H1 (cell line): ENCODE measurements at regions not wholly inside any gene's neighbourhood (a gene's known extent, or its start where the extent isn't known, plus 50 kb on each side); places are given as distances from the start of the nearest gene placed in this dataset.

Experiments used
- CTCF ChIA-PET: fragments of 300-600 bp; sonication (Branson Sonifier 250); formaldehyde crosslinking; loops from one replicate; lab custom pipeline; 2021; ENCODE audit not compliant: partially characterized antibody; lab: Charles Lee
- POLR2A ChIA-PET: fragments of 300-600 bp; sonication (Branson Sonifier 250); formaldehyde crosslinking; loops from one replicate; lab custom pipeline; 2021; ENCODE audit warnings: inconsistent platforms; ENCODE audit not compliant: partially characterized antibody; lab: Charles Lee
- DNase-seq, 2 experiments: peaks; one replicate each; pipeline versions ENCODE4 v3.0.0 to v3.0.0-alpha.2; 2010 to 2022; ENCODE audit warnings: low spot score in 2 of 2, low read depth in 1 of 2, mixed read lengths in 1 of 2
- FAIRE-seq: peaks from 2 replicates; lab custom pipeline; 2011; peaks lifted over from hg19 to GRCh38; lab: Jason Lieb, UNC
- H2AFZ ChIP-seq: 2 replicates; pipeline ENCODE4 v1.8.1; 2012; ENCODE audit warnings: low read length, inconsistent platforms
- H2AK5ac ChIP-seq: 2 replicates; pipeline ENCODE4 v1.6.1; 2013; ENCODE audit warnings: low read depth, low read length
- H2BK120ac ChIP-seq: replicated peaks from 2 replicates; pipeline ENCODE3; 2013; ENCODE audit warnings: low read depth, low read length, inconsistent platforms
- H2BK12ac ChIP-seq: 2 replicates; pipeline ENCODE4 v1.6.1; 2013; ENCODE audit warnings: low read depth, low read length
- H2BK15ac ChIP-seq: 2 replicates; pipeline ENCODE4 v1.6.1; 2013; ENCODE audit warnings: low read length
- H2BK20ac ChIP-seq: 2 replicates; pipeline ENCODE4 v1.6.1; 2013; ENCODE audit warnings: low read length
- H2BK5ac ChIP-seq: 2 replicates; pipeline ENCODE4 v1.6.1; 2013; ENCODE audit warnings: low read depth, low read length
- H3K14ac ChIP-seq: 2 replicates; pipeline ENCODE4 v1.6.1; 2013; ENCODE audit warnings: inconsistent platforms; ENCODE audit not compliant: insufficient read length
- H3K18ac ChIP-seq: 2 replicates; pipeline ENCODE4 v1.6.1; 2013; ENCODE audit warnings: low read length; ENCODE audit errors: extremely low read depth
- H3K23ac ChIP-seq: 2 replicates; pipeline ENCODE4 v1.6.1; 2013; ENCODE audit warnings: inconsistent platforms; ENCODE audit not compliant: insufficient read length
- H3K23me2 ChIP-seq: 2 replicates; pipeline ENCODE4 v1.6.1; 2013; ENCODE audit warnings: low read depth, low read length
- H3K27ac ChIP-seq: 2 replicates; pipeline ENCODE4 v1.6.1; 2011; ENCODE audit warnings: low read depth, low read length, inconsistent platforms
- H3K27me3 ChIP-seq, 4 experiments: replicated peaks in 1 of 4; 1 replicate in 1 of 4; 2 replicates in 3 of 4; pipeline versions ENCODE4 v1.6.1 to v1.8.1; 2011 to 2013; ENCODE audit warnings: low read length in 3 of 4, mild to moderate bottlenecking in 3 of 4, inconsistent platforms in 2 of 4, mixed read lengths in 2 of 4, moderate library complexity in 1 of 4; ENCODE audit not compliant: control insufficient read depth in 3 of 4, insufficient read depth in 3 of 4; ENCODE audit errors: extremely low read depth in 1 of 4
- H3K36me3 ChIP-seq, 4 experiments: 2 replicates each; pipeline versions ENCODE4 v1.6.1 to v1.8.1; 2011 to 2013; ENCODE audit warnings: mild to moderate bottlenecking in 4 of 4, low read length in 3 of 4, moderate library complexity in 2 of 4, control low read depth in 1 of 4, inconsistent platforms in 1 of 4; ENCODE audit not compliant: insufficient read depth in 4 of 4, control insufficient read depth in 2 of 4
- H3K4ac ChIP-seq: replicated peaks from 2 replicates; pipeline ENCODE3; 2013; ENCODE audit warnings: low read length, low read depth, mixed read lengths, inconsistent platforms; ENCODE audit not compliant: insufficient read length
- H3K4me1 ChIP-seq, 4 experiments: replicated peaks in 1 of 4; 1 replicate in 1 of 4; 2 replicates in 3 of 4; pipeline versions ENCODE4 v1.6.1 to v1.8.1; 2011 to 2013; ENCODE audit warnings: low read length in 3 of 4, inconsistent platforms in 2 of 4, mixed read lengths in 1 of 4; ENCODE audit not compliant: insufficient read depth in 4 of 4, control insufficient read depth in 3 of 4
- H3K4me2 ChIP-seq, 2 experiments: 2 replicates each; pipeline versions ENCODE4 v1.6.1 to v1.8.1; 2011 to 2013; ENCODE audit warnings: low read depth in 2 of 2, low read length in 2 of 2, control low read depth in 1 of 2, inconsistent platforms in 1 of 2, mild to moderate bottlenecking in 1 of 2; ENCODE audit not compliant: insufficient read depth in 1 of 2
- H3K4me3 ChIP-seq, 4 experiments: fragments of 200-600, 300-600 bp in 1 of 4; sonication (generic), shearing (Covaris generic), sonication (Bioruptor Twin) in 1 of 4; 2 replicates each; pipeline versions ENCODE4 v1.5.1 to v1.8.1; 2011 to 2016; ENCODE audit warnings: low read length in 4 of 4, low read depth in 3 of 4, control low read depth in 2 of 4, inconsistent platforms in 2 of 4, mild to moderate bottlenecking in 2 of 4, mixed read lengths in 1 of 4, moderate library complexity in 1 of 4; ENCODE audit not compliant: insufficient read depth in 2 of 4; ENCODE audit errors: extremely low read depth in 1 of 4
- H3K56ac ChIP-seq: replicated peaks from 2 replicates; pipeline ENCODE3; 2013; ENCODE audit warnings: low read depth, mild to moderate bottlenecking, mixed read lengths, low read length, inconsistent platforms; ENCODE audit not compliant: insufficient read length
- H3K79me1 ChIP-seq: 2 replicates; pipeline ENCODE4 v1.6.1; 2013; ENCODE audit warnings: low read depth, low read length, control low read depth
- H3K79me2 ChIP-seq, 2 experiments: 2 replicates each; pipeline versions ENCODE4 v1.6.1 to v1.8.1; 2012 to 2013; ENCODE audit warnings: low read length in 2 of 2, mild to moderate bottlenecking in 2 of 2, inconsistent platforms in 1 of 2; ENCODE audit not compliant: insufficient read depth in 2 of 2, control insufficient read depth in 1 of 2
- H3K9ac ChIP-seq, 4 experiments: replicated peaks in 1 of 4; 1 replicate in 1 of 4; 2 replicates in 3 of 4; pipeline versions ENCODE4 v1.6.1 to v1.8.1; 2011 to 2013; ENCODE audit warnings: low read depth in 3 of 4, low read length in 3 of 4, control low read depth in 2 of 4, mild to moderate bottlenecking in 2 of 4, moderate library complexity in 2 of 4, inconsistent platforms in 1 of 4; ENCODE audit errors: extremely low read depth in 1 of 4
- H3K9me3 ChIP-seq, 2 experiments: 2 replicates each; pipeline versions ENCODE4 v1.6.1 to v1.8.1; 2012 to 2013; ENCODE audit warnings: mild to moderate bottlenecking in 2 of 2, moderate library complexity in 2 of 2, control low read depth in 1 of 2, inconsistent platforms in 1 of 2, low read depth in 1 of 2, low read length in 1 of 2, mixed read lengths in 1 of 2; ENCODE audit not compliant: insufficient read depth in 2 of 2
- H4K20me1 ChIP-seq, 2 experiments: replicated peaks in 1 of 2; 2 replicates each; pipeline versions ENCODE3 to v1.8.1; 2011 to 2013; ENCODE audit warnings: inconsistent platforms in 2 of 2, low read length in 2 of 2, mild to moderate bottlenecking in 1 of 2; ENCODE audit not compliant: insufficient read depth in 2 of 2, control insufficient read depth in 1 of 2
- H4K5ac ChIP-seq: 2 replicates; pipeline ENCODE4 v1.6.1; 2013; ENCODE audit warnings: low read length, low read depth, mixed read lengths, inconsistent platforms; ENCODE audit not compliant: insufficient read length
- H4K8ac ChIP-seq: 2 replicates; pipeline ENCODE4 v1.8.0; 2013; ENCODE audit warnings: mild to moderate bottlenecking, moderate library complexity, low read length, inconsistent platforms; ENCODE audit not compliant: insufficient read depth; ENCODE audit errors: extremely low read depth
- H4K91ac ChIP-seq: replicated peaks from 2 replicates; pipeline ENCODE3; 2013; ENCODE audit warnings: low read length, mixed read lengths, inconsistent platforms; ENCODE audit not compliant: insufficient read length
- ASH2L ChIP-seq: fragments of 200-600, 300-600 bp; sonication (generic); IDR thresholded peaks from one replicate; pipeline ENCODE4 v1.7.1; 2017; ENCODE audit warnings: low read length
- BCL11A ChIP-seq, 2 experiments: IDR thresholded peaks; one replicate each; pipeline ENCODE4 v1.6.1; 2011; ENCODE audit warnings: low read depth in 2 of 2, low read length in 2 of 2, mild to moderate bottlenecking in 2 of 2
- FOSL1 ChIP-seq: IDR thresholded peaks from 2 replicates; pipeline ENCODE4 v1.6.1; 2011; ENCODE audit warnings: mild to moderate bottlenecking, low read depth, low read length, moderate library complexity; ENCODE audit not compliant: insufficient read depth
- JUN ChIP-seq: IDR thresholded peaks from 2 replicates; pipeline ENCODE4 v1.6.1; 2011; ENCODE audit warnings: low read depth, mild to moderate bottlenecking, improper control_type of control experiment, low read length
- KDM4A ChIP-seq: IDR thresholded peaks from one replicate; pipeline ENCODE4 v1.7.1; 2012; ENCODE audit warnings: low read depth, mild to moderate bottlenecking, moderate library complexity, low read length, inconsistent platforms; ENCODE audit not compliant: severe bottlenecking
- MAFK ChIP-seq: IDR thresholded peaks from 2 replicates; pipeline ENCODE4 v1.6.1; 2012; ENCODE audit warnings: low read depth, mild to moderate bottlenecking, improper control_type of control experiment, low read length
- NANOG ChIP-seq: IDR thresholded peaks from 2 replicates; pipeline ENCODE4 v1.6.1; 2011; ENCODE audit warnings: low read length, low read depth, mild to moderate bottlenecking, inconsistent platforms; ENCODE audit not compliant: insufficient read depth, poor library complexity, severe bottlenecking
- POLR2A ChIP-seq, 2 experiments: IDR thresholded peaks; 1 replicate in 1 of 2; 2 replicates in 1 of 2; pipeline ENCODE4 v1.6.1; 2011; ENCODE audit warnings: low read depth in 2 of 2, low read length in 2 of 2, mild to moderate bottlenecking in 2 of 2; ENCODE audit errors: control extremely low read depth in 1 of 2
- RBBP5 ChIP-seq: IDR thresholded peaks from 2 replicates; pipeline ENCODE4 v1.7.1; 2012; ENCODE audit warnings: low read depth, mild to moderate bottlenecking, inconsistent platforms, low read length, moderate library complexity, borderline replicate concordance
- SAP30 ChIP-seq: fragments of 300-600 bp; sonication (generic); IDR thresholded peaks from 2 replicates; pipeline ENCODE4 v1.7.1; 2012; ENCODE audit warnings: low read length, moderate library complexity, mild to moderate bottlenecking, inconsistent platforms; ENCODE audit not compliant: insufficient read depth, insufficient replicate concordance
- SIX5 ChIP-seq: IDR thresholded peaks from 2 replicates; pipeline ENCODE4 v1.6.1; 2011; ENCODE audit warnings: mild to moderate bottlenecking, low read depth, low read length
- SUZ12 ChIP-seq: fragments of 200-600 bp; sonication (generic); IDR thresholded peaks from 2 replicates; pipeline ENCODE4 v1.6.1; 2012; ENCODE audit warnings: mild to moderate bottlenecking, inconsistent platforms, low read length, moderate library complexity, mixed read lengths
- WGBS, 2 experiments: shearing (Covaris generic) in 1 of 2; methylation state at CpG; one replicate each; pipeline versions ENCODE4 v1.1.6 to v1.1.7; 2013 to 2015; ENCODE audit warnings: low lambda C conversion rate in 2 of 2, mixed read lengths in 2 of 2, inconsistent platforms in 1 of 2, low coverage in 1 of 2, missing lambda C conversion rate in 1 of 2; ENCODE audit not compliant: insufficient replicate concordance in 2 of 2, insufficient coverage in 1 of 2, insufficient read length in 1 of 2; ENCODE audit errors: extremely low coverage in 1 of 2, missing lambda C conversion rate in 1 of 2; 5-methylcytosine and 5-hydroxymethylcytosine counted together
- TF ChIP-seq, protein P1 (sequence below): IDR thresholded peaks from 2 replicates; pipeline ENCODE4 v1.6.1; 2012; ENCODE audit warnings: low read length, inconsistent platforms

DNA sequence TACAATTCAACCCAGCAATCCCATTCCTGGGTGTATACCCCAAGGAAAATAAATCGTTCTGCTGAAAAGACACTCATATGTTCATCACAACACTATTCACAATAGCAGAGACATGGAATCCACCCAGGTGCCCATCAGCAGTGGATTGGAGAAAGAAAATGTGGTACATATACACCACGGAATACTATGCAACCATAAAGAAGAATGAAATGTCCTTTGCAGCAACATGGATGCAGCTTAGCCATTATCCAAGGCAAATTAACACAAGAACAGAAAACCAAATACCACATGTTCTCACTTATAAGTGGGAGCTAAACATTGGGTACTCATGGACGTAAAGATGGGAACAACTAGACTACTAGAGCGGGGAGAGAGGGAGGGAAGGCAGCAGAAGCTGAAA, 207.8 kb downstream of the GATA3 start:
- Histone ChIP-seq H3K56ac (no peak overlapping the region), H2BK5ac (no peak overlapping the region), H3K23ac (no peak overlapping the region), H3K9me3 (no peaks in the 10 kb centered on the region), H3K4me3 (no peak overlapping the region), H3K4ac (no peak overlapping the region), H2AK5ac (no peak overlapping the region), H2BK15ac (no peak overlapping the region), H2BK12ac (no peak overlapping the region), H3K4me2 (no peak overlapping the region), H3K9ac (no peak overlapping the region), H4K91ac (no peak overlapping the region), H4K8ac (no peak overlapping the region), H3K18ac (no peak overlapping the region), H3K4me1 (no peaks in the 10 kb centered on the region), H3K79me1 (no peaks in the 10 kb centered on the region), H3K36me3 (no peaks in the 10 kb centered on the region), H3K27ac (no peak overlapping the region), H3K14ac (no peak overlapping the region), H4K20me1 (no peaks in the 10 kb centered on the region), H3K79me2 (no peaks in the 10 kb centered on the region), H2BK20ac (no peak overlapping the region), H4K5ac (no peak overlapping the region), H2AFZ (no peak overlapping the region), H3K23me2 (no peaks in the 10 kb centered on the region), H3K27me3 (no peaks in the 10 kb centered on the region), H2BK120ac (no peak overlapping the region)
- ChIA-PET POLR2A (no interaction called here), CTCF (interaction anchor here (1.2 kb wide), 2 partner anchors 13 to 141 kb away, joined by 3 read pairs; no protein-coding TSS in a partner anchor)
- WGBS, 2 experiments = 94% methylated on average over 4 of the region's 4 CpGs; no CpG with 5 or more reads in 1 of the 2 experiments
- FAIRE-seq (no peak), DNase-seq (no peak)
- TF ChIP-seq KDM4A (no peak), NANOG (no peak), BCL11A (IDR thresholded peaks at IDR 0.05; ENCODE audit: low read depth in 2 of 2, low read length in 2 of 2) (no peak), ASH2L (no peak), JUN (no peak), SIX5 (no peak), SAP30 (no peak), SUZ12 (no peak), FOSL1 (no peak), MAFK (no peak), RBBP5 (no peak), POLR2A (IDR thresholded peaks at IDR 0.05; ENCODE audit: control extremely low read depth in 1 of 2, low read depth in 2 of 2, low read length in 2 of 2) (no peak)
- TF ChIP-seq, protein P1, sequence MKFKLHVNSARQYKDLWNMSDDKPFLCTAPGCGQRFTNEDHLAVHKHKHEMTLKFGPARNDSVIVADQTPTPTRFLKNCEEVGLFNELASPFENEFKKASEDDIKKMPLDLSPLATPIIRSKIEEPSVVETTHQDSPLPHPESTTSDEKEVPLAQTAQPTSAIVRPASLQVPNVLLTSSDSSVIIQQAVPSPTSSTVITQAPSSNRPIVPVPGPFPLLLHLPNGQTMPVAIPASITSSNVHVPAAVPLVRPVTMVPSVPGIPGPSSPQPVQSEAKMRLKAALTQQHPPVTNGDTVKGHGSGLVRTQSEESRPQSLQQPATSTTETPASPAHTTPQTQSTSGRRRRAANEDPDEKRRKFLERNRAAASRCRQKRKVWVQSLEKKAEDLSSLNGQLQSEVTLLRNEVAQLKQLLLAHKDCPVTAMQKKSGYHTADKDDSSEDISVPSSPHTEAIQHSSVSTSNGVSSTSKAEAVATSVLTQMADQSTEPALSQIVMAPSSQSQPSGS = no peak
